Activated B cell treated with CpG ODN at 0.5 μM for 24 hours (primary cell): ENCODE measurements at regions not wholly inside any gene's neighbourhood (a gene's known extent, or its start where the extent isn't known, plus 50 kb on each side); places are given as distances from the start of the nearest gene placed in this dataset.

Experiments
- ATAC-seq: fragments of 200-7000 bp; cut with Tn5 transposase; one replicate; pipeline ENCODE4 v1.10.0; 2021; ENCODE audit warnings: low read depth, mild to moderate bottlenecking, moderate library complexity
- CTCF ChIA-PET: fragments of 350-600 bp; sonication (Branson Sonifier 250); formaldehyde crosslinking; loops from one replicate; lab custom pipeline; 2021; ENCODE audit warnings: antibody characterized with exemption; lab: Charles Lee
- POLR2A ChIA-PET: fragments of 350-600 bp; sonication (Branson Sonifier 250); formaldehyde crosslinking; loops from one replicate; lab custom pipeline; 2021; ENCODE audit warnings: antibody characterized with exemption; lab: Charles Lee
- DNase-seq: peaks from one replicate; pipeline ENCODE4 v3.0.0; 2022
- H3K27ac Mint-ChIP-seq: one replicate; pipeline ENCODE4 v1.8.0; 2020; ENCODE audit warnings: mixed read lengths
- H3K27me3 Mint-ChIP-seq: one replicate; pipeline ENCODE4 v1.8.0; 2021; ENCODE audit warnings: mixed read lengths
- H3K36me3 Mint-ChIP-seq: one replicate; pipeline ENCODE4 v1.8.0; 2021; ENCODE audit warnings: low read depth, mixed read lengths
- H3K4me1 Mint-ChIP-seq: one replicate; pipeline ENCODE4 v1.8.0; 2021; ENCODE audit warnings: mixed read lengths
- H3K4me3 Mint-ChIP-seq: one replicate; pipeline ENCODE4 v1.8.0; 2020; ENCODE audit warnings: mild to moderate bottlenecking, mixed read lengths
- H3K9me3 Mint-ChIP-seq: one replicate; pipeline ENCODE4 v1.8.0; 2020; ENCODE audit warnings: mixed read lengths
- CTCF ChIP-seq: fragments of 200-600 bp; IDR thresholded peaks from one replicate; pipeline ENCODE4 v1.8.0; 2022; ENCODE audit warnings: antibody characterized with exemption, mild to moderate bottlenecking
- intact Hi-C: fragments of 100-400 bp; cut with micrococcal nuclease; formaldehyde crosslinking; loops from one replicate; pipeline ENCODE4 v1.15.1; 2024

- H3K27ac Mint-ChIP-seq: no peak overlapping the region
- H3K36me3 Mint-ChIP-seq: no peaks in the 10 kb centered on the region
- no peak for ATAC-seq
- DNase-seq: no peak
- no peaks in the 10 kb centered on the region for H3K4me1 Mint-ChIP-seq
- no peaks in the 10 kb centered on the region for H3K27me3 Mint-ChIP-seq
- intact Hi-C loops: no loop called here
- no peak for TF ChIP-seq CTCF
- ChIA-PET POLR2A (no interaction called here), CTCF (no interaction called here)
- H3K4me3 Mint-ChIP-seq: no peak overlapping the region
- H3K9me3 Mint-ChIP-seq: no peaks in the 10 kb centered on the region
These were observed 418.6 kb downstream of the TRIB2 start for GRCh38 chr2:13135369-13135768.

- POLR2A ChIA-PET: no interaction called here
- ATAC-seq (no peak), DNase-seq (no peak)
- no peaks in the 10 kb centered on the region for H3K27me3 Mint-ChIP-seq
- H3K4me3 Mint-ChIP-seq: no peak overlapping the region
- no peaks in the 10 kb centered on the region for H3K36me3 Mint-ChIP-seq
- CTCF ChIA-PET: no interaction called here
- no peaks in the 10 kb centered on the region for H3K4me1 Mint-ChIP-seq
- H3K9me3 Mint-ChIP-seq: no peaks in the 10 kb centered on the region
- TF ChIP-seq CTCF: no peak
- no peak overlapping the region for H3K27ac Mint-ChIP-seq
- intact Hi-C loops: no loop called here
These were observed 419.1 kb downstream of the TRIB2 start for GRCh38 chr2:13135856-13136255.

GRCh38 chr2:13137679-13138078 lies 420.9 kb downstream of the TRIB2 start:
- no peak for ATAC-seq
- H3K4me1 Mint-ChIP-seq: no peaks in the 10 kb centered on the region
- no peak overlapping the region for H3K4me3 Mint-ChIP-seq

GRCh38 chr2:13141315-13141714 lies 424.6 kb downstream of the TRIB2 start:
- Mint-ChIP-seq H3K4me1 (no peaks in the 10 kb centered on the region), H3K27me3 (no peaks in the 10 kb centered on the region), H3K36me3 (no peaks in the 10 kb centered on the region), H3K4me3 (no peak overlapping the region), H3K27ac (no peak overlapping the region), H3K9me3 (no peaks in the 10 kb centered on the region)
- CTCF ChIA-PET: no interaction called here
- no peak for TF ChIP-seq CTCF
- POLR2A ChIA-PET: no interaction called here
- ATAC-seq: no peak
- no peak for DNase-seq
- intact Hi-C loops: no loop called here

More at GRCh38 chr2:13137679-13138078, 420.9 kb downstream of the TRIB2 start:
- H3K27me3 Mint-ChIP-seq: no peaks in the 10 kb centered on the region
- no peaks in the 10 kb centered on the region for H3K36me3 Mint-ChIP-seq
- no peak overlapping the region for H3K27ac Mint-ChIP-seq
- no peaks in the 10 kb centered on the region for H3K9me3 Mint-ChIP-seq
- POLR2A ChIA-PET: no interaction called here
- no peak for TF ChIP-seq CTCF
- no peak for DNase-seq
- intact Hi-C loops: no loop called here
- CTCF ChIA-PET: no interaction called here

GRCh38 chr2:13143451-13143850 lies 426.7 kb downstream of the TRIB2 start:
- POLR2A ChIA-PET: no interaction called here
- DNase-seq (no peak), ATAC-seq (no peak)
- no peak overlapping the region for H3K4me3 Mint-ChIP-seq
- no peaks in the 10 kb centered on the region for H3K36me3 Mint-ChIP-seq
- H3K27ac Mint-ChIP-seq: no peak overlapping the region
- H3K9me3 Mint-ChIP-seq: no peaks in the 10 kb centered on the region
- intact Hi-C loops: no loop called here
- no peaks in the 10 kb centered on the region for H3K4me1 Mint-ChIP-seq
- H3K27me3 Mint-ChIP-seq: no peaks in the 10 kb centered on the region
- CTCF ChIA-PET: no interaction called here
- TF ChIP-seq CTCF: no peak
